ENCODE measurements at regions not wholly inside any gene's neighbourhood (a gene's known extent, or its start where the extent isn't known, plus 50 kb on each side); places are given as distances from the start of the nearest gene placed in this dataset.

DNA sequence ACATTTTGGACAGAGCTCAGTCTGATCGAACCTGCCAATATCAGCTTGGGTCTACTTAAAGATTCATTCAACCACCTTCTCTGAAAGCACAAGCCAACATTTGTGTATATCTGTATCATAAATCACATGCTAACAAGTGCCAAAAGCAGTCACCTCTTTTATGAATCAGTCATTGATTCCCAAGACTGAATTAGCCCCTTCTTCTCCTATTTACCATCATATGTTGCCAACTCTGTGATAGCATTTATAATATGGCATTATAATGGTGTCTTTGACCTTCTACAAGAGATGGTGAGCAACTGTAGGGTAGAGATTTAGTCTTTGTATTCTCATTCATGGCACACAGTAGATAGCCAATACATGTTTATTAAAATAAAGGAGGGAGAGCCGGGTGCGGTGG is 61.4 kb downstream of the DDX53 start:
- ChIA-PET CTCF (interaction anchor here (0.8 kb wide), 1 partner anchor 19 kb away, joined by 3 read pairs; no protein-coding TSS in a partner anchor), POLR2A (no interaction called here)
- H3K4me3 ChIP-seq (ENCODE audit: low read depth, low read length), result no peak overlapping the region

More for the DNA sequence above, 61.4 kb downstream of the DDX53 start:
- TF ChIP-seq REPIN1 (tag by site-specific recombination; IDR thresholded peaks at IDR 0.05; ENCODE audit: low read depth), result no peak
- TF ChIP-seq ZNF292 (tag by site-specific recombination; IDR thresholded peaks at IDR 0.05; ENCODE audit: borderline replicate concordance, low read depth), result no peak
- no peak for TF ChIP-seq ZBTB48 (tag by site-specific recombination; IDR thresholded peaks at IDR 0.05)
- TF ChIP-seq, protein P1, sequence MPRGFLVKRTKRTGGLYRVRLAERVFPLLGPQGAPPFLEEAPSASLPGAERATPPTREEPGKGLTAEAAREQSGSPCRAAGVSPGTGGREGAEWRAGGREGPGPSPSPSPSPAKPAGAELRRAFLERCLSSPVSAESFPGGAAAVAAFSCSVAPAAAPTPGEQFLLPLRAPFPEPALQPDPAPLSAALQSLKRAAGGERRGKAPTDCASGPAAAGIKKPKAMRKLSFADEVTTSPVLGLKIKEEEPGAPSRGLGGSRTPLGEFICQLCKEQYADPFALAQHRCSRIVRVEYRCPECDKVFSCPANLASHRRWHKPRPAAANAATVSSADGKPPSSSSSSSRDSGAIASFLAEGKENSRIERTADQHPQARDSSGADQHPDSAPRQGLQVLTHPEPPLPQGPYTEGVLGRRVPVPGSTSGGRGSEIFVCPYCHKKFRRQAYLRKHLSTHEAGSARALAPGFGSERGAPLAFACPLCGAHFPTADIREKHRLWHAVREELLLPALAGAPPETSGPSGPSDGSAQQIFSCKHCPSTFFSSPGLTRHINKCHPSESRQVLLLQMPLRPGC (tag by site-specific recombination; IDR thresholded peaks at IDR 0.05), result no peak
- no peak for TF ChIP-seq EGR2 (tag by site-specific recombination; IDR thresholded peaks at IDR 0.05; ENCODE audit: low read depth)
- TF ChIP-seq MYNN (tag by site-specific recombination; IDR thresholded peaks at IDR 0.05; ENCODE audit: borderline replicate concordance), result no peak
- TF ChIP-seq YY2 (tag by site-specific recombination; IDR thresholded peaks at IDR 0.05), result no peak
- TF ChIP-seq, protein P2, sequence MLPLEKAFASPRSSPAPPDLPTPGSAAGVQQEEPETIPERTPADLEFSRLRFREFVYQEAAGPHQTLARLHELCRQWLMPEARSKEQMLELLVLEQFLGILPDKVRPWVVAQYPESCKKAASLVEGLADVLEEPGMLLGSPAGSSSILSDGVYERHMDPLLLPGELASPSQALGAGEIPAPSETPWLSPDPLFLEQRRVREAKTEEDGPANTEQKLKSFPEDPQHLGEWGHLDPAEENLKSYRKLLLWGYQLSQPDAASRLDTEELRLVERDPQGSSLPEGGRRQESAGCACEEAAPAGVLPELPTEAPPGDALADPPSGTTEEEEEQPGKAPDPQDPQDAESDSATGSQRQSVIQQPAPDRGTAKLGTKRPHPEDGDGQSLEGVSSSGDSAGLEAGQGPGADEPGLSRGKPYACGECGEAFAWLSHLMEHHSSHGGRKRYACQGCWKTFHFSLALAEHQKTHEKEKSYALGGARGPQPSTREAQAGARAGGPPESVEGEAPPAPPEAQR (tag by site-specific recombination; IDR thresholded peaks at IDR 0.05), result no peak
- no peak for TF ChIP-seq ZNF140 (tag by site-specific recombination; IDR thresholded peaks at IDR 0.05)
- TF ChIP-seq ZNF335 (tag by site-specific recombination; conservative IDR thresholded peaks at IDR 0.05), result no peak
- TF ChIP-seq ZNF155 (tag by site-specific recombination; IDR thresholded peaks at IDR 0.05), result no peak
- TF ChIP-seq, protein P3, sequence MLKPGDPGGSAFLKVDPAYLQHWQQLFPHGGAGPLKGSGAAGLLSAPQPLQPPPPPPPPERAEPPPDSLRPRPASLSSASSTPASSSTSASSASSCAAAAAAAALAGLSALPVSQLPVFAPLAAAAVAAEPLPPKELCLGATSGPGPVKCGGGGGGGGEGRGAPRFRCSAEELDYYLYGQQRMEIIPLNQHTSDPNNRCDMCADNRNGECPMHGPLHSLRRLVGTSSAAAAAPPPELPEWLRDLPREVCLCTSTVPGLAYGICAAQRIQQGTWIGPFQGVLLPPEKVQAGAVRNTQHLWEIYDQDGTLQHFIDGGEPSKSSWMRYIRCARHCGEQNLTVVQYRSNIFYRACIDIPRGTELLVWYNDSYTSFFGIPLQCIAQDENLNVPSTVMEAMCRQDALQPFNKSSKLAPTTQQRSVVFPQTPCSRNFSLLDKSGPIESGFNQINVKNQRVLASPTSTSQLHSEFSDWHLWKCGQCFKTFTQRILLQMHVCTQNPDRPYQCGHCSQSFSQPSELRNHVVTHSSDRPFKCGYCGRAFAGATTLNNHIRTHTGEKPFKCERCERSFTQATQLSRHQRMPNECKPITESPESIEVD (tag by site-specific recombination; IDR thresholded peaks at IDR 0.05), result no peak
- TF ChIP-seq SP7 (tag by site-specific recombination; IDR thresholded peaks at IDR 0.05), result no peak
- no peak for TF ChIP-seq GLIS1 (tag by site-specific recombination; IDR thresholded peaks at IDR 0.05)
- TF ChIP-seq, protein P4, sequence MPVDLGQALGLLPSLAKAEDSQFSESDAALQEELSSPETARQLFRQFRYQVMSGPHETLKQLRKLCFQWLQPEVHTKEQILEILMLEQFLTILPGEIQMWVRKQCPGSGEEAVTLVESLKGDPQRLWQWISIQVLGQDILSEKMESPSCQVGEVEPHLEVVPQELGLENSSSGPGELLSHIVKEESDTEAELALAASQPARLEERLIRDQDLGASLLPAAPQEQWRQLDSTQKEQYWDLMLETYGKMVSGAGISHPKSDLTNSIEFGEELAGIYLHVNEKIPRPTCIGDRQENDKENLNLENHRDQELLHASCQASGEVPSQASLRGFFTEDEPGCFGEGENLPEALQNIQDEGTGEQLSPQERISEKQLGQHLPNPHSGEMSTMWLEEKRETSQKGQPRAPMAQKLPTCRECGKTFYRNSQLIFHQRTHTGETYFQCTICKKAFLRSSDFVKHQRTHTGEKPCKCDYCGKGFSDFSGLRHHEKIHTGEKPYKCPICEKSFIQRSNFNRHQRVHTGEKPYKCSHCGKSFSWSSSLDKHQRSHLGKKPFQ (tag by site-specific recombination; IDR thresholded peaks at IDR 0.05), result no peak
- TF ChIP-seq ZNF560 (tag by site-specific recombination; IDR thresholded peaks at IDR 0.05; ENCODE audit: borderline replicate concordance), result no peak
- TF ChIP-seq, protein P5, sequence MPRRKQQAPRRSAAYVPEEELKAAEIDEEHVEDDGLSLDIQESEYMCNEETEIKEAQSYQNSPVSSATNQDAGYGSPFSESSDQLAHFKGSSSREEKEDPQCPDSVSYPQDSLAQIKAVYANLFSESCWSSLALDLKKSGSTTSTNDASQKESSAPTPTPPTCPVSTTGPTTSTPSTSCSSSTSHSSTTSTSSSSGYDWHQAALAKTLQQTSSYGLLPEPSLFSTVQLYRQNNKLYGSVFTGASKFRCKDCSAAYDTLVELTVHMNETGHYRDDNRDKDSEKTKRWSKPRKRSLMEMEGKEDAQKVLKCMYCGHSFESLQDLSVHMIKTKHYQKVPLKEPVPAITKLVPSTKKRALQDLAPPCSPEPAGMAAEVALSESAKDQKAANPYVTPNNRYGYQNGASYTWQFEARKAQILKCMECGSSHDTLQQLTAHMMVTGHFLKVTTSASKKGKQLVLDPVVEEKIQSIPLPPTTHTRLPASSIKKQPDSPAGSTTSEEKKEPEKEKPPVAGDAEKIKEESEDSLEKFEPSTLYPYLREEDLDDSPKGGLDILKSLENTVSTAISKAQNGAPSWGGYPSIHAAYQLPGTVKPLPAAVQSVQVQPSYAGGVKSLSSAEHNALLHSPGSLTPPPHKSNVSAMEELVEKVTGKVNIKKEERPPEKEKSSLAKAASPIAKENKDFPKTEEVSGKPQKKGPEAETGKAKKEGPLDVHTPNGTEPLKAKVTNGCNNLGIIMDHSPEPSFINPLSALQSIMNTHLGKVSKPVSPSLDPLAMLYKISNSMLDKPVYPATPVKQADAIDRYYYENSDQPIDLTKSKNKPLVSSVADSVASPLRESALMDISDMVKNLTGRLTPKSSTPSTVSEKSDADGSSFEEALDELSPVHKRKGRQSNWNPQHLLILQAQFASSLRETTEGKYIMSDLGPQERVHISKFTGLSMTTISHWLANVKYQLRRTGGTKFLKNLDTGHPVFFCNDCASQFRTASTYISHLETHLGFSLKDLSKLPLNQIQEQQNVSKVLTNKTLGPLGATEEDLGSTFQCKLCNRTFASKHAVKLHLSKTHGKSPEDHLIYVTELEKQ (tag by site-specific recombination; IDR thresholded peaks at IDR 0.05; ENCODE audit: borderline replicate concordance), result no peak
- no peak for TF ChIP-seq TRIM28 (IDR thresholded peaks at IDR 0.05; ENCODE audit: borderline replicate concordance, low read length)
- no peak for TF ChIP-seq ZNF391 (tag by site-specific recombination; IDR thresholded peaks at IDR 0.05; ENCODE audit: borderline replicate concordance, low read depth)
- TF ChIP-seq, protein P6, sequence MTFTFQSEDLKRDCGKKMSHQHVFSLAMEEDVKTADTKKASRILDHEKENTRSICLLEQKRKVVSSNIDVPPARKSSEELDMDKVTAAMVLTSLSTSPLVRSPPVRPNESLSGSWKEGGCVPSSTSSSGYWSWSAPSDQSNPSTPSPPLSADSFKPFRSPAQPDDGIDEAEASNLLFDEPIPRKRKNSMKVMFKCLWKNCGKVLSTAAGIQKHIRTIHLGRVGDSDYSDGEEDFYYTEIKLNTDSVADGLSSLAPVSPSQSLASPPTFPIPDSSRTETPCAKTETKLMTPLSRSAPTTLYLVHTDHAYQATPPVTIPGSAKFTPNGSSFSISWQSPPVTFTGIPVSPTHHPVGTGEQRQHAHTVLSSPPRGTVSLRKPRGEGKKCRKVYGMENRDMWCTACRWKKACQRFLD (tag by site-specific recombination; IDR thresholded peaks at IDR 0.05), result no peak
- Histone ChIP-seq H3K27ac (ENCODE audit: extremely low read depth, low read depth, low read length) (no peak overlapping the region), H3K4me1 (ENCODE audit: control insufficient read depth, insufficient read depth, low read length) (no peaks in the 10 kb centered on the region), H3K9me3 (ENCODE audit: control insufficient read depth, insufficient read depth, low read depth, low read length) (no peaks in the 10 kb centered on the region; the same call in none of the 2 replicates), H3K36me3 (ENCODE audit: control insufficient read depth in 2 of 2, insufficient read depth in 1 of 2, low read length in 2 of 2) (no peaks in the 10 kb centered on the region)

All from HEK293 (cell line).